ENCODE measurements at regions not wholly inside any gene's neighbourhood (a gene's known extent, or its start where the extent isn't known, plus 50 kb on each side); places are given as distances from the start of the nearest gene placed in this dataset.

DNA sequence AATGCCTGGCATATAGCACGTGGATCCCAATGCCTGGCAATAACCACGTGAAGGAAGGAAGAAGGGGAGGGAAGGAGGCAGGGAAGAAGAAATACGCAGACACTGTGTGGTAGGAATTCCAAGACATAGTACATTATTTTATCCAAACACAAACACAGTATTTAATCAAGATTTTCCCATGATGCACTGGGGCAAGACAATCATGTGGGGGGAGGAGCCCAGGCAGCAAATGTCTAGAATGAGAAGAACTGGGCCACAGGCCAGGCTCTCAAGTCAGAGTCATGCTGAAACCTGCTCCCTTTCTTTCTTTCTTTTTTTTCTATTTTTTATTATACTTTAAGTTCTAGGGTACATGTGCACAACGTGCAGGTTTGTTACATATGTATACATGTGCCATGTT lies 717.9 kb downstream of the UQCRFS1 start:
- DNase-seq: no peak

DNA sequence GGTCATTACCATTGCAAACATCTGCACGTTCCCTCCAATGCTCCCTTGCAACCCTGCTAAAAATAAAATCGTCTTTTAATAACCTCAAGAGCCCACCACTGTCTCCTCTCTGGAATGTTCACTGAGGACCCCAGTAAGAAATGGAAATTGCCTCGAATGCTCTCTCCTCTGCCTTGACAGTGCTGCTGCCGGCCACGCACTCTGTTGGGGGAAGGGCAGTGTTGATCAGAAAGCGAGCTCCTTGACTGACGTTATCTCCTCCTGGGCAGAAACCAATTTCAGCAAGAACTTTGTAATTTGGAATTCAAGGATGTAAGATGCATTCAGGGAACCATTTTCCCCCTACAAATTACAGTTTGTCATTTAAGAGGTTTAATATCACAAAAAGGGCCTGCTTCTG lies 718.5 kb downstream of the UQCRFS1 start:
- DNase-seq: no peak

DNA sequence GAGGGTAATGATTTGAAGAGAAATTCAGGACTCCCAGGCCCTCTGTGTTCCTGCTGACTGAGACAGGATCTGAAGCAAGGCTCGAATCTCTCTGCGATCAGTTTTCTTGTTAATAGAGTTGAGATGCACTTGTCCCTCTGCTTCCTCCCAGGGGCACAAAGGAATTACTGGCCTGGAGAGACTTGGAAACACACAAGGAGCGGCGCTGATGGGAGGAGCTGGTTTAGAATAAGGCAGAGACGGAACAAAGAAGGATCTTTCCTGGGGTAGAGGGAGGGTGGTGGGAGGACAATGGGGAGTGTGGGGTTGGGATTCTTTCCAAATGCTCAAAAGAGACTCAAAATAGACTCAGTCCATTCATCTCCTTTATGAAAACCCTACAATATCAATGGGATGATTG lies 719.1 kb downstream of the UQCRFS1 start:
- DNase-seq: no peak

DNA sequence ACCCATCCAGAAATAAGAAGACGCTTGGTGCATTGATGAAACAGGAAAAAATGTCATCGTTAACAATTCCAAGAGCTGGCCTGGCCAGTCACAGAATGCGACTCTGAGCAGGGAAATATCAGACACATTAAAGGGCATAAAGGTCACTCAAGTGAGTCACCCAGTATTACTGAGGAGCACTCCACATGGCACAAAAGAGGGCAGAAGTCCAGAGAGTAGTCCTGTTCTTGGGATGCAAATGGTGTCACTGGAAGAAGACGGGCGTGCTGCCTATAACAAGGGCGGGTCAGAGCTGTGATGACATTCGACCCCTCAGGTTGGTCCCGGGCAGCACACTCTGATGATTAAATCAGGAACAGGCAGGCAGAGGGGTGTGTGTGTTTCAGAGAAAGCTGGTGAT lies 720.3 kb downstream of the UQCRFS1 start:
- no peak for DNase-seq

DNA sequence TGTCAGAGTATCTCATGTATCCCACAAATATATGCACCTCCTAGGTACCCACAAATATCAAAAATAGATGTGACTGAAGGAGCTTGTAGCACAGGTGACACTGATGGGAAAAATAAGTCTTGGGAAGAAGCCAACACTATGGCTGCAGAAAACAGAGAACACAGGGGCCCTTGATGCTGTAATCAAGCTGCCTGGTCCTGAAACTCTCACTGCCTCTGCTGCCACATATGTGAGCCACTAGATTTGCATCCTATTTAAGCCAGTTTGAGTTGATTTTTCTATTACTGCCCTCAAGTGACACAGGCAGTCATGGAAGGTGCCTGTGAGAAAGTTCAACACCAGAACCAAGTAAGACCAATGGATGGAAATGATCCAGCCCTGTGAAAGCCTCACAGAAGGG lies 720.8 kb downstream of the UQCRFS1 start:
- no peak for DNase-seq

DNA sequence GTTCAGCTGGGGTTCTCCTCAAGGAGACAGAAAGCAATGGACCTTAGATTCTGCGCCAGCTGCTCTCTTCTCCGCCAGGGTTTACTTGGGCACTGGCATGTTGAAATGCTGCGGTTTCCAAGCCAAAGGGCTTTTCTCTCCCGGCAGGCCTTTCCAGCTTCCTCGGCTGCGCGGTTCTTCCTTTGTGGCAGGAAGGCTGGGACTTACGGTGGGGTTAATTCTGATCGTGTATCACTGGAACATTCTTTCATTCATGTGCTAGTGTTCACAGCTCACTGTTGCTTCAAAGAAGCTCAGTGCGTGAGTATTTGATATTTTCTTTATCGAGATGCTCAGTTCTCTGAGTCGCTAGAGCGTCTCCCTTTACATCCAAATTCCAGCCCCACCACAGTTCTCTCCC lies 723.2 kb downstream of the UQCRFS1 start:
- no peak for DNase-seq

DNA sequence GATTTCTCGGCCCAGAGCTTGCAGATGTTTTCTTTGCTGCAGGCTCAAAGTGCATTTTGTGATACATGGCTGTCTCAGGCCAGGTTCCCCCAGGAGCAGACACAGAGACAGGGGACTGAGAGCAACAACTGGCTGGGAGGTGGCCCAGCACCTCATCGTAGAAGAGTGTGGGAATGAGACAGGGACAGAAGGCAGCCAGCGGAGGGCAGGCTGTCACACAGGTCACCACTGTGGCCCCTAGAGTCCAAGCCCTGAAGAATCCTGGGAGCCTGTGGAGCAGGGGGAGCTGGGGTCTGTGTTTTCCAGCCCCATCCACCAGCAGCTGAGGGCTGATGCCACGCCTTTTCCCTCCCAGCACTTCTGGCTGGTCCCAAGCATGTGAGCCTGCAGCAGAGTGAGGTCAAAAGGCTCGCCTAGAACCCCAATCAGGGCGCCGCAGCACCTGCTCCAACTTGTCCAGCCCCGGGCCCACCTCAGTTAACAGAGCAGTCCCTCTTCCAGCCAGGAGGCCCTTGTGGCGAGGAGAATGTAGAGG lies 723.8 kb downstream of the UQCRFS1 start:
- no peak for DNase-seq

DNA sequence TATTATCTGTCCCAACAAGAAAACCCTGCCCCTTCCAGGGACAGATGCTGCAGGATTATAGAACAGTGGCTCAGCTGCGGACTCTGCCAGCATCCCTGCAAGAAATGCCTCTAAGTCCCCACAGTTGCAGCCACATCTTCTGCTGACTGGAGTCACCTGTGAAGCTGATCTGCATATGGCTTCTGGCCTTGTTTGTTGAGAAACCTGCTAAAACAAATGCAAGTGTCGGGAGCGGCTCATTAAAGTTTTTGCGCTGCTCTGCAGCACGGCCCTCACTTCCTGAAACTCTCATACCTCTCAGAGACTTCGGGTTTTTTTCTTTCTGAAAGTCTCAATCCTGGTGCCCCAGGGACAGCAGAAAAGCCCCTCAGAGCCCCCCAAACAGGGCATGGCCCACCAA lies 725.0 kb downstream of the UQCRFS1 start:
- DNase-seq: no peak

DNA sequence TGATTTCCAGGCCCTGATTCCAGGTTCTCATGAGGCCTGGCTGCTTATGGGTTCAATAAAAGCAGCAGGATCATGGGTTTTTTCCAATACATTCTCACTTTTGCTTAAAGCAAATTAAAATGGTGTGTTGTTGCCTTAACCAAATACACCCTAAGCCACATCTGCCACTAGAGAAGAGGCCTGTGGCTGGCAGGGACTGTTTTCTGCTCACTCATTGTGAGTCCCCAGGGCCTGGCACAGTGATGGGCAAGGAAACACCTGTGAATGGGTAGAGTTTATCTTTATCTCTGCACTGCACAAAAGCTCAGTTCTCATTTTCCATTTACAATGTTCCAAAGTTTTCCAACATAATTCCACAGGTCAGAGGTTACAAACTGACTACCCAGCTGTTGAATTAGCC lies 726.0 kb downstream of the UQCRFS1 start:
- no peak for DNase-seq

DNA sequence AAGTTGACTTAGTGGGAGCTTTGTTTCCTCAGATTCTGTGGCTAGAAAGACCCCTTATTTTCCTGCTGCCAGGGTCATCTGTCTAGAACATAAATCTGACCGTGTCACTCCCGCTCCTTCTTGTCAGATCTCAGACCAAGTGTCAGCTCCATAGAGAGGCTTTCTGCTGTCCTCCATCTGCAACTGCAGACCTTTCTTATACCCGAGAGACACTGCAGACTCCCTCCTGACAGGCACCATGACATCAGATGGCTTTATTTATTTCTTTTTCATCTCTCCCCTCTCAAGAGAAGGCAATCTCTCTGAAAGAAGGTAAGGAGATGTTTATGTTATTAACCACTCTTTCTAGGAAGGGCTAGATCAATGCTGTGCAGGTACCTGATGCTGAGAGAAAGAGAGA lies 726.5 kb downstream of the UQCRFS1 start:
- no peak for DNase-seq

DNA sequence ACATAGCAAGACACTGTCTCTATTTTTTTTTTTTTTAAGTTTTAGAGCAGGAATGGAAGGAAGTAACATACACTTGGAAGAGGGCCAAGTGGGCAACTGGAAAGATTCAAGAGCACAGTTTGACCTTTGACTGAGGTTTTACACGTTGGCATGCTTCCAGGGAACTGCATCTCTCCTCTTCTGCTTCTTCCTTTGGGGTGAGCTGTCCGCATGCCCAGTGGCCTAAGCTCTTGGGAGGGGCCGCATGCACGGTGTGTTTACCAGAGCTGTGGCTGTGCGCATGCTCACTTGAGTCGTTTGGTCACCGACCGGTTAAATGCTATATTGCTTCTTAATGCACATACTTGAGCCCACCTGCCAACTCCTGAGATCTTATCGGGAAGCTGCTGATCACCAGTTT lies 727.7 kb downstream of the UQCRFS1 start:
- DNase-seq: no peak

DNA sequence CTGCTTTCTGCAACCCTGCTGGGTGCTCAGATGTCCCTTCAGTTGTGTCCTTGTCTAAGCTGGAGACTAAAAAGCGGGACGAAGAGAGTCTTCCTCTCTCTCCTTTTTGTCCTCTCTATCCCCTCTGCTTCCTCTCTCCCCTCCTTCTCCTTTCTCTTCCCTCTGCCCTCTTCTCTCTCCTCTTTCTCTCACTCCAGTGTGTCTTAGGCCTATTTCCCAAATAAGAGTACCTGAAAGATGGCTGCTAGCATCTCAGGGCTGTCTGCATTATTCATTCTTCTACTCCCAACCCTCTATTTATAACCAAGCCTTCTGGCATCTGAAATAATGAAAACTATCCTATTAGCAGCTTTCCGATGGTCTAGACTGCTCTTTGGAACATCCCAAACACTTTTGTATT lies 729.8 kb downstream of the UQCRFS1 start:
- DNase-seq: no peak

DNA sequence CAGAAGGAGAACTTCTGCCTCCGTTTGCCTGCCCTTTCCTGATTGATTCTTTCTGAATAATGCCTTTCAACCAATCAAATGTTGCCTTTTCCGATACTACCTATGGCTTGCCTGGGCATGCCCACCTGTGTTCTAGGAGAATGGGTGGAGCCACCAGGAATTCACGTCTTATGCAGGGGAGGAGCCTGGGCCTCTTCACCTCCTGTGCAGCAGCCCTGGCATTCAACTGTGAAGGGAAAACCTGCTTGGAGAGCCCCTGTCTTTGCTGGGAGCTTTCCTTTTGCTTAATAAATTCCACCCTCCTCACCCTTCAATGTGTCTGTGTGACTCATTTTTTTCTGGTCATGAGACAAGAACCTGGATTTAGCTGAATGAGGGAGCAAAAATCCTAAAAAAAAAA lies 730.7 kb downstream of the UQCRFS1 start:
- DNase-seq: no peak

DNA sequence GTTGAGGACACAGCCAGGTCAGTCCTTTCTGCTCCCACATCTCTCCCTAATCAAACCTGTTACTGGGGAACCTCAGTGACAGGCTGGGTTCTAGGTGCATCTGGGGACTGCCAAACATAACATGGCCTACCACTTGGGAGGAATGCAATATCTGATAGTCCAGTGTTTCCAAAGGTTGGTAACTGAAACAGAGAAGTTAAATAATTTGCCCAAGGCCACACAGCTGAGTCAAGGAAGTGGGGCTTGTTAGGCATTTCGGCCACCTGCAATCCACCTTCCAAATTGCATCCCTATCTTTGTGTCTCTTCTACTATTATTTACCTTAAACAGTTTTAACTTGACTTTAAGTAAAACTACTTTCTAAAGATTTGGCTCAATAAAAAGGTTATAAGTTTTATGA lies 731.3 kb downstream of the UQCRFS1 start:
- no peak for DNase-seq

DNA sequence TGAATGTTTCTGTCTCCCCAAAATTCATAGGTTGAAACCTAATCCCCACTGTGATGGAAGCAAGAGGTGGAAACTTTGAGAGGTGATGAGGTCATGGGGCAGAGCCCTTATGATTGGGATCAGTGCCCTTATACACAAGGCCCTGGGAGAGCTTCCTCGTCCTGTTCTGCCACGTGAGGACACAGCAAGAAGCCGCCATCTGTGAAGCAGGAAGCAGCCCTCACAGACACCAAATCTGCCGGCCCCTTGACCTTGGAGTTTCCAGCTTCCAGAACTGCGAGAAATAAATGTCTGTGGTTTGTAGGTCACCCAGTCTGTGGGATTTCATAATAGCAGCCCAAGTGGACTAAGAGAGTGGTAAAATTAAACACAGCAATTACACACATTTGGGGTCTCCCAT lies 737.4 kb downstream of the UQCRFS1 start:
- DNase-seq: no peak

DNA sequence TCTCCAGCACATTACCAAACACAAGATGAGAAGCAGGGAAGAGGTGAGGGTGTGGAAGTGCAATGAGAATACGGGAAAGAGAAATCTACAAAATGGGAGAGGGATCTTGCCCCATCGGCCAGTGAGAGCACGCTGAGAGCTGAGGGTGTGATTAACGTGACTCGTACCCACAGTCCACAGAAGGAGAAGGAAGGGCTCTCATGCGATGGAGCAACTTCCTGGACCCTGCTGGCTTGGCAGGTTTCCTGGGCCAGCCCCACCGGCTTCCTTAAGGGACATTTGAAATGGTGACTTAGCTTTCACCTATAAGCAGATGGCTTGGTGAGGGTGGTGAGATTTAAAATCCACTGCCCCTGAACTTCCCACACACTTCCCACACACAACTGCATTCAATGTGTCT lies 740.1 kb downstream of the UQCRFS1 start:
- DNase-seq: no peak

DNA sequence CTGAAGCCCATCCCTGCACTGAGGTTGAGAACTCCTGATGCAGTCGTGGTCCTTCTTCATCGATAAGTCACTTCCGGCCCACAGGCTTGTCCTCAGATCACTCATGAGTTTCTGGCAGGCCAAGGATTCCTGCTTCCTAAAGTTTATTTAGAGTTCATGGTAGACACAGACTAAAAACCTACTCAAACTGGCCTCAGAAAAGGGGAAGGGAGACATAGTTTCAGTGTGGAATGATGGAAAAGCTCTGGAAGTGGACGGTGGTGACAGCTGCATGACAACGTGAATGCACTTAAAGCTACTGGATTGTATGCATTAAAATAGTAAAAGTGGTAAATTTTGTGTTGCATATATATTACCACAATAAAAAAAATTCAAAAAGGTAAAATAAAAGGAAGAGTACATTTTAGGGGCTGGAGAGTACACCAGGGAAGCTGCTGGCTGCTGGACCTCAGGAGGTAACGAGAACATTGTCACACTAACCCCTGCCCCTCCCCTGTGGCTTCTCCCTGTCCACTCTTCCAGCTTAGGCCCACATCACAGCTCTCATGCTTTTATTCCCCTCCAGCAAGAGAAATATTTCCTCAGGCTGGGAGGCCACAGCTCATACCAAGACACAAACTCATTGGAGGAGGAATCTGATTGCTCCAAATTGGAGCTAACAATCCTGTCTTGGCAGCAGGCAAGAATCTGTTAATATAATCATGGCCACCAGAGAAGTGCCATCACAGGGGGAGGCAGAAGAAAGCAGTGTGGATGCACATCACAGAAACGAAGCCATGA lies 741.0 kb downstream of the UQCRFS1 start:
- DNase-seq: no peak

DNA sequence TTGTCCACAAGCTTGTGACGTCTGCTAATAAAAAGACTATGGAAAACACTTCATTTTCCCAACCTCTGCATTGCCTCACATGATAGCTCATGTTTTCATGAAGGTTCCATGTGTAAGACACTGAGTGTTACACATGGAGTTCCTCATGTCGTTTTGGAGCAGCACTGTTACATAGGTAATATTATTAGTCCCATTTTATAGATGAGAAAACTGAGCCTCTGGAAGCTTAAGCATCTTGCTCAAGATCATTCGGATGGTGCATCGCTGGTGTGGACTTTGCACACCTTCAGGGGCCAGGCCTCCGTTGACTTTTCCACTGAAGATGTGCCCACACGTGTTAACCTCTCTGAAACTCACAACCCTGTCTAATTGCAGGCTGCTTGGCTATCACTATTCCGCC lies 743.4 kb downstream of the UQCRFS1 start:
- DNase-seq: no peak

DNA sequence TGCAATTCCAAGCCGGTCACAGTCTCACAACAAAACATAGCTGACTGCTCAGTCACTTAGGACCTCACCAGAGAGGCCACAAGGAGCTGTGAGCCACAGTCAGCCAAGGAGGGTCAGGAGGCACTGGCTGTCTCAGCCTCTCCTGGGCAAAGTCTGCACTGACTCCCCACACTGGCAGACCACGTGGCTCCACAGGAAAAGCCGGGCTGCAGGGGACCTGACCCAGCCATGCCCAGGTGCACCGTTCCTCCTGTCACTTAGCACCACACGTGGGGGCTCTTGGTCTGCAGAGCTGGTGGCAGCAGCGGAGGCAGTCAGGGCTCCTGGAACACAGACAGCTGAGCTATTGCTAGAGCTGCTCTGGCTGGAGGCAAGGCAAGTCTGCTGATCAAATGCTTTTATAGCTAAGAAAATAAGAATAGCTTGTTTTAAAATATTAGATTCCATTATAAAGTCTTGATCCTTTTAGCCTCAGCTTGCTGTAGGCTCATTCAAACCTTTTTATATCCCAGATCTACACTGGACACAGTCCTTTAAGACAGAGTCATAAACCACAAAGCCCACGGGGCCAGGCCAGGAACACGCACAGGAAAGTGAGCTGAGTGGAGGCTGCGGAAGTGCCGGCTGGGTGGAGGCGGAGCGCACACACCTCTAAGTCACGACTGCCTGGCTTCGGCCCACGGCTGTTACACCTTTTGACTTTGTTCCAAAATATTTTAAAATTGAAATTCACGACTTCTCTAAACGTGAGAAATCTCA lies 744.1 kb downstream of the UQCRFS1 start:
- DNase-seq: no peak

DNA sequence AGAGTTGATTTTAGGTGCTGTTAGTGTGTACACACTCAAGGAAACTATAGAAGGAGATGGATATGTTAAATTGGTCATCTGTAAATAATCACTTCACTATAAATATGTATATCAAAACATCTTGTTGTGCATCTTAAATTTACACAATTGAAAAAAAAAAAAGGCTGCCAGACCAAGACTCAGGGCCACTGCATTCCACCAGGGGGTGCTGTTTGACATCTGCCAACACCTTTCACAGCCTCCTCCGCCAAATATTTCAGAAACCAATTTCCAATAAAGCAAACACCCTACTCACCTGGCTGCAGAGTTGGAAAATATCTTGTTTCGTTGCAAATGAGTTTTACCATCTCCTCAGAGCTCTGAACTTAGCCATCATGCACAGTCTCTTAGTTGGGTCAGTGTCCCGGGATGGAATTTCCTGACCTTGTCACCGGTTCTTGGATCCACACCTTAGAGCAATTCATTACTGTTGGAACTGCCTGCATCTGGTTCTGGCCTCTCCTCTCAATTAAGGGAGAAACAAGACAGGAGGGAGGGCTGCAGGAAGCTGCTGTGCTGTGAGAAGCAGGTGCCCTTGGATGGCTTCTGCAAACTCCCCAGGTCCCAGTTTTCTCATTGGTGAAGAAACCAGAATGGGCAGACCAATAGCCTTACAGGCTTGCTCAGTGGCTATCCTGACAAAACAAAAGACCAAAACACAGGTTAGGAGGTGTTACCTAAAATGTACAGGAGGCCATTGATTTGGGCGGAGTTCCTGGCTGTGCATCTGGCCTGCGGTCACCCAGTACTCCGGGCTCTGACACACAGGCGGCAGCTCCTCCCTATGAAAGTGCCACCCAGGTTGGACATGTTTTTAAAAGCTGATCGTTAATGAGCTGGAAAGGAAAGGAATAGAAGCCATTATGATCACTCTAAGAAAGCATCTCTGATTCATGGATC lies 746.6 kb downstream of the UQCRFS1 start:
- peak; percentile 5 to 58 for DNase-seq

DNA sequence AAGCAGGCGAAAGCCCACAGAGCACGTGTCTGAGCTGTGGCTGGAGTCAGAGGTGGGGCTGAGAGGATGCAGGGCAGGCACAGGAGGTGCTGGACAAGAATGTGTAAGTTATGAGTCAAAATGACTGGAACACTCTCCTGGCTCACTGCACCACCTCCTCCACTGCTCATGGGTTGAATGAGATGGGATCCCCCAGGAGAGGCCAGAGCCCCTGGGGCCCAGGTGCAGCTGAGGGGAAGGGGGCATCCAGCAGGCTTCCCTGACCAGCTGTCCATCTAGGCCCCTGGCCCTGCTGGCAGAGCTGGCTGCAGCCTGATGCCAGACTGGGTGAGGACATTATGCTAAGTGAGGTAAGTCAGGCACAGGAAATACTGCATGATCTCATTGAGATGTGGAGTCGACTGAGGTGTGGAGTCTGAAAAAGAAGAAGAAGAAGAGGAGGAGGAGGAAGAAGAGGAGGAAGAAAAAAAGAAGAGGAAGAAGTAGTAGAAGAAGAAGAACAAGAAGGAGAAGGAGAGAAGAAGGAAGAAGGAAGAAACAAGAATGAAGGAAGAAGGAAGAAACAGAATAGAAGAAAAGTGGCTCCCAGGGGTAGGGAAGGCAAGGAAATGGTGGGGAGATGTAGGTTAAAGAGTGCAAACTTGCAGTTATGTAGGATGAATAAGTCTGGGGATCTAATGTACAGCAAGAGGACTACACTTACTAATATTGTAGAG lies 747.4 kb downstream of the UQCRFS1 start:
- DNase-seq: no peak

DNA sequence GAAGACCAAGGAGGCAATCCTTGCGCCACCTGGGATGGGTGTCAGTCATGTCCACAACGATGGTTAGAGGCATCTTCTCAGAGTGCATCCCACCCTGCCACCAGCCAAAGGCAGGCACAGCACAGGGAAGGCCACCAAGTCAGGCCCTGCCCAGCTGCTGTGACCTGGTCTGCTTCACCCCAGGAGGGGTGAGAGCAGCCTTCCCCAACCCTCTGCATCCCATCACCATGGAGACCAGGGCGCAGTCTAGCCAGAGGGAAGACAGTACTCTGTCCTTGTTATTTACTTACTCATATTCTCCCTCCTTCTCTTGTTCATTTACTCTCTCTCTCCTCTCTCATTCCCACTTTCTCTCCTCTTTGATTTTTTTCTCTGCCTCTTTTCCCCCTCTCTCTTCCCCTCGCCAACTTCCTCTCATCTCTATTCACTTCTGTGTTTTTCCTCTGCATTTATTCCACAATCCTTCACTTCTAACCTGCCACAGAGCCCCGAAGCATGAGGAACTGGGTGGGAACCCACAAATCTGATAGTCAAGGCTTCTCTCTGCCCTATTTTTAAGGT lies 749.4 kb downstream of the UQCRFS1 start:
- DNase-seq: no peak
